GM19438 (cell line): ENCODE measurements at regions not wholly inside any gene's neighbourhood (a gene's known extent, or its start where the extent isn't known, plus 50 kb on each side); places are given as distances from the start of the nearest gene placed in this dataset.

Experiments
- ATAC-seq: cut with Tn5 transposase; IDR thresholded peaks from one replicate; pipeline ENCODE4 v1.9.1; 2021; ENCODE audit warnings: low read depth; ENCODE audit not compliant: unreplicated experiment

- ATAC-seq: no peak
Measured at GRCh38 chr3:46114323-46114988, 87.2 kb upstream of the XCR1 start.

- no peak for ATAC-seq
Measured at GRCh38 chr3:46113608-46114007, 86.3 kb upstream of the XCR1 start.

- ATAC-seq: no peak
Measured at GRCh38 chr3:46112984-46113383, 85.7 kb upstream of the XCR1 start.

GRCh38 chr3:46112296-46112695 lies 85.0 kb upstream of the XCR1 start:
- ATAC-seq: no peak

- ATAC-seq: peak; percentile 75
Measured at GRCh38 chr3:46110701-46111493, 83.6 kb upstream of the XCR1 start.

- no peak for ATAC-seq
Measured at GRCh38 chr3:46107682-46108081, 80.4 kb upstream of the XCR1 start.

- ATAC-seq: no peak
Measured at GRCh38 chr3:46105306-46105919, 78.1 kb upstream of the XCR1 start.

- no peak for ATAC-seq
Measured at GRCh38 chr3:46104706-46105105, 77.4 kb upstream of the XCR1 start.

GRCh38 chr3:46102780-46103130 lies 75.5 kb upstream of the XCR1 start:
- no peak for ATAC-seq

GRCh38 chr3:46102059-46102779 lies 74.9 kb upstream of the XCR1 start:
- no peak for ATAC-seq

- no peak for ATAC-seq
Measured at GRCh38 chr3:46100812-46101211, 73.5 kb upstream of the XCR1 start.

- peak; percentile 57 for ATAC-seq
Measured at GRCh38 chr3:46098319-46098761, 71.1 kb upstream of the XCR1 start.

- ATAC-seq: peak; percentile 3
Measured at GRCh38 chr3:46097691-46098241, 70.5 kb upstream of the XCR1 start.

- ATAC-seq: no peak
Measured at GRCh38 chr3:46096781-46097180, 69.5 kb upstream of the XCR1 start.

- no peak for ATAC-seq
Measured at GRCh38 chr3:46096336-46096735, 69.1 kb upstream of the XCR1 start.

- ATAC-seq: peak; percentile 38
Measured at GRCh38 chr3:46095307-46095706, 68.0 kb upstream of the XCR1 start.

GRCh38 chr3:46094506-46094905 lies 67.2 kb upstream of the XCR1 start:
- ATAC-seq: no peak

- ATAC-seq: no peak
Measured at GRCh38 chr3:46093966-46094365, 66.7 kb upstream of the XCR1 start.

GRCh38 chr3:46093327-46093942 lies 66.2 kb upstream of the XCR1 start:
- ATAC-seq: no peak

GRCh38 chr3:46092702-46093080 lies 65.4 kb upstream of the XCR1 start:
- peak; percentile 37 for ATAC-seq
